CD4-positive, alpha-beta T cell treated with Interleukin-21 for 1 hour (primary cell): ENCODE measurements at regions not wholly inside any gene's neighbourhood (a gene's known extent, or its start where the extent isn't known, plus 50 kb on each side); places are given as distances from the start of the nearest gene placed in this dataset.

ENCODE experiments used
- DNase-seq: peaks from one replicate; pipeline ENCODE4 v3.0.0-alpha.2; 2020

DNA sequence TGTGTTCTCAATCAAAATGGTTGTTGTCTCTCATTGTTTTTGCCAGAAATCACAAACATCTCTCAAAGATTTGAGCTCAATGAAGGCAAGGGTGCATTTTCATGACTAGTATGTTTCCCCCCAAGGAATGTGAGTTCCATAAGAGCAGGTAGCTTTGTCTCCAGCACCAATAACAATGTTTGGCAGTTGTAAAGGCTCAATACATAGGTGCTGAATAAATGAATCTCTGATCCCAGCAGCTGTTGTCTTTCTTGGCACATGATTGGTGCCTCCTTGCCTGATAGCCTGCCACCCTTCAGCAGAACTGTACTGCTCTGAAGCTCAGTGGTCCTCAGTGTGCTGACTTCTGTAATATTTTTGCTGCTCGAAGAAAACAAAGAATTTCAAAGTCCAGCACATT lies 103.1 kb upstream of the CDH11 start:
- no peak for DNase-seq

DNA sequence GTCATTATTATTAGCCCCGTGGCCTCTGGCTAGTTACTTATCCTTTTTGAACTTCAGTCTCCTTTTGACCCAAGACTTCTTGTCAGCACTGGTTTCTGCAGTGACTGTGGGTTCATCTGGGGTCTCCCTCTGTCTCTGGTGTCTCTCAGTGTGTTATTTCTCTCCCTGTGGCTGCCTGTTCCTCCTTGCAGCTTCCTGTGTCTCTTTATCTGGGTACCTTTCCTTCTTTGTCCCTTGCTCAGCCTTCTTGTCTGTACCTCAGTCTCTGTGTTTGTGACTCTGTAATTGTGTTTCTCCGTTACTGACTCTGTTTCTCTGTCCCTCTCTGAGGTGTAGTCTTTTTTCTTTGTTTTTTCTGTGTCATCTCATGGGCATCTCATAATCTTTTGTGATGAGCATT lies 102.6 kb upstream of the CDH11 start:
- DNase-seq: no peak

DNA sequence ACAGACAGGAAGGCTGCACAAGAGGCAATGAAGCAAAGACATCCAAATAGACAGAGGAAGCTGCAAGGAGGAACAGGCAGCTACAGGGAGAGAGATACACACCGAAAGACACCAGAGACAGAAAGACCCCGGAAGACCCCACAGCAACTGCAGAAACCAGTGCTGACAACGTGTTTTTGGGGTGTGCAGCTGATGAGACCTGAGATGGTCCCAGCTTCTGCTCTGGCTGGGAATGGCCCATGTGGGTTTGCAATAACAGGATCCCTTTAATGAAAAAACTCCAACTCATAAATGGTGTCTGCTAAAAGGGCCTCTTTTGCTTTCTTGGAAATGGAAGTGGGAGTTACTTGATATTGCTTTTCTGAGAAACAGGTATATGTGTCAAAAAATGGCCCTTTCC lies 101.5 kb upstream of the CDH11 start:
- no peak for DNase-seq

DNA sequence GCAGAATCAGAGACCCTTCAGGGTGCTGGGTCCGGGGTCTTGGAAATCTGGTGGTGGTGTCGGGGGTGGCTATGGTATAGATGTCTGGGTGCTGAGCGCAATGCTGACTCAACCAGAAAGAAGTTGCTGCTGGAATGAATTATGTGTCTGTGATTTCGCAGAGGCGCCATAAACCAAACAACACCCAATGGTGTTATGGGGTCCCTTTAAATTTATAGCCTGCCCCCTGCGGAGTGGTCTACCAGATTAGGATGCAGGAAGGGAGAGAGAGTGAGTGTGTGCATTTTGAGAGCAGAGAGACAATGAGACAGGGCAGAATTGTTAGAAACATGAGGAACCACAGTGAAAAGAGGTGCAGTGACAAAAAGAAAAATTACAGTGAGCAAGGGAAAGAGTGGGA lies 100.7 kb upstream of the CDH11 start:
- no peak for DNase-seq

DNA sequence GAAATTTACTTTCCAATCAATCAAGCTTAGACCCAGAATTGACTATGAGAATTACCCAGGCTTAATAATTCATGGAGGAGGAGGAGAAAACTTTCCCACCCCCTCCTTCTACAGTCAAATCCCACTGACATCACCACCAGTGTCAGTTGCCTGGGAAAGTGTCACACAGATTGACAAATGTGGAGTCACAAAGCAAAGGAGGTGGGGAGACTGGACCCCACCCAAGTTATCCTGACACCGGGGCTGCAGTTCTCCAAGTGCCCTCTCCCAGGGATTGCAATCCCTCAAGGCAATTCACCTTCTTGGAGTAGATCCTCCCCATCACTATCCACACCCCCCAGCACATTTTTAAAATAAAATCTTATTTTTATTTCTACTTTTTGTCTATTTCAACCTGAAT lies 100.2 kb upstream of the CDH11 start:
- no peak for DNase-seq

DNA sequence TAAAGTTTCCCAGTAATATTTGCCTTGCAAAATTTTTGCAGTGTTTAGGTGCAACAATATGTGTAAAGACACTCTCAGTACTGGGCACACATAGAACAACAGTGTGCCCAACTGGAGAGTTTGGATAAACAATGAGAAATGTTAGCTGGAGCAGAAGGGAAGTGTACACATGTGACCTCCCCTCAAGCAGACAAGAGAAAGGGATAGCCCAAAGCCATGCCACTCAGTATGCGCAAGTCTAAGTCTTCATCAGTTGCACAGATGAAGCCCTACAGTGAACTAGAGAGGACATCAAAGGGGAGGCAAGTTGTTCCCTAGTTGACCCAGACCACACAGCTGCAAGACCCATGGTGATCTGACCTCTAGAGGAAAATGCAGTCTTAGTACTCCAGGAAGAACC lies 97.9 kb upstream of the CDH11 start:
- no peak for DNase-seq

DNA sequence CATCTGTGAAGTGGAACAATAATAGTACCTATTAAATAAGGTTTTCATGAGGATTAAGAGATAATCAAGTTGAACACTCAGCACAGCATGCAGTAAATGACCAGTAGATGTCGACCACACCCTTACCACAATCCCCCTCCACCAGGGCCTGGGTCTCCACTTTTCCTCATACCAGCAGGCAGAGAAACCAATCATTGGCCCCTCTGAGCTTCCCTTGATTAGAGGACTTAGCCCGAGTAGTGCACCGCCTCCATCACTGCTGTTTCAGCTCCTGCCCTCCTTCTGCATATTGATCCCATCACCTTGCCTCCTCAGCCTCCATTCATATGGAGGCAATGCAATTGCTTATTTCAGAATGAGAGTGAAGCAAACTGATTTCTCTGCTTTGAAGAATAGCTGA lies 96.5 kb upstream of the CDH11 start:
- no peak for DNase-seq

DNA sequence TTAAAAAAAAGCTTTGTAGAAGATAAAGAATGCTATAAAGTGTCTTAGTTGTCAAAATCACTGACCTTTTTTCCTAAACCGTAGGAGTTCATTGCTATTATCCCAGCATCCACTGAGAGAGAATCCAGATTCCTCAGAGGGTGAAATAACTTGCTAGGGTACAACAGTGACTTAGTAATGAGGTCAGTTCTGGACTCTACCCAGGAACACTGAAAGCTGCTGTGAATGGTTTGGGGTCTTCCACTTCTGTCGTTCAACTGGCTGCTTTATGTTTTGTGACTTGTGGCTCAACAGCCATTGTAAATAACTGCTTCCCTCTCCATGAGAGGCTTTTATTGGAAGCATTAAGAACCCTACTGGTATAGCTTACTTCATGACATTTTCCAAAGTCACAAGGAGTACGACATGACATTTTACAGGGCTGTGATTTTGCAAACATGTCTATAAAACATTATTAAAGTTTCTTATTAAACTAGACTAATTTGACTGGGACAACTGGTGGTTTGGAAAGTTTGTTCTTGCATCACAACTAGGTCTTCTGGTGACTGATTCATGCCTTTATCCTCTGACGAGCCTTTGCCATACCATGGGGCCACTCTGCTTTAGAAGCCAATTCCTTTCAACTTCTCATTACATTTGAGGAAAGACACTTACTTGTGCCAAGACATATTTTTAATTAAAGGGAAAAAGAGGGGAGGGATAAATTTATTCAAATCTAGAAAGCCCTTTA lies 92.2 kb upstream of the CDH11 start:
- no peak for DNase-seq

DNA sequence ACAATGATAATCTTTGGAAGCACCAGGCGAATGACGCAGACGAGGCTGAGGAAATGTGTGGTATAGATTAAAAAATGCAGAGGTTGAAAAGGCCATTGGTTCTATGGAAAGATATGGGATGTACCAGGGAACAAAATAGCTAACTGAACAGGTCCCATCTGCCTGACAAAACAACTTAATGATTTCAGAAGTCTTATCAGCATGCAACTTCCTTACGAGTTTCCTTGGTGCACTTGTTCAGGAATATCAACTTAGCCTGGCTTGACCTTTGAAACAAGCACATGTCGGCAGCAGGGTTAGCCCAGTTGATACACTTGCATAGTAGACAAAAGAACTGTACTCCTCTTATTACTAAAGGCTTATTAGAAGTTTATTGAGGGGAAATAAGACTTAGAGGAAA lies 90.9 kb upstream of the CDH11 start:
- no peak for DNase-seq

DNA sequence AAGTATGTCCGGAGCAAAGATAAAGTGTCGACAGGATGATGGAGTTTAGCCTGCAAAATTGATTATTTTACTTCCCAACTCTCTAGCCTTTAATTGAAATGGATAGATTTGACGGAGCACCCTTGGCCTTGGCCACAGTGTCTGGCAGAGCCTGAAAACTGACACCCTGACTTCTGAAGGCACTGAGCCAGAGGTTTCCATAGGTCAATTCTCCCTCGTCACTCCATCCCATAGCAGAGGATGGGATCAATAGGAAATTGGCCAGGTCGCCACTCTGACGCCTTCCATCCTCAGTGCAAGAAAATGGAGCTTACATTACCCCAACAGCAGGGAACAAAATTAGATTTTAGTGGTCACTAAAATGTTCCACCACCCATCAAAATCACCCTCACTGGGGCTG lies 90.4 kb upstream of the CDH11 start:
- no peak for DNase-seq

DNA sequence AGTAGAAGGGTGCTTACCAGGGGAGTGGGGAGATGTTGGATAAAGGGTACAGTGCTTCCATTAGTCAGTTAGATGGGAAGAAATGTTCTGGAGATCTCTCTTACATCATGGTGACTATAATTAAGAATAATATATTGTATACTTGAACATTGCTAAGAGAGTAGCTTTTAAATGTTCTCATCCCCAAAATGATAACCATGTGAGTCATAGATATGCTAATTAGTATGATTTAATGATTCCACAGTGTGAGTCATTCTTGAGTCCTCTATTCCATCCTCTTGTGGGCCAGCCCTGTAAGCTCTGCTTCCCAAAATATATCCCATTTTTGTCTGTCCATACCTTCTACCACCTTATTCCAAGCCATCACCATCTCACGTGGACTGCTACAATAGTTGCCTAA lies 80.6 kb upstream of the CDH11 start:
- no peak for DNase-seq

DNA sequence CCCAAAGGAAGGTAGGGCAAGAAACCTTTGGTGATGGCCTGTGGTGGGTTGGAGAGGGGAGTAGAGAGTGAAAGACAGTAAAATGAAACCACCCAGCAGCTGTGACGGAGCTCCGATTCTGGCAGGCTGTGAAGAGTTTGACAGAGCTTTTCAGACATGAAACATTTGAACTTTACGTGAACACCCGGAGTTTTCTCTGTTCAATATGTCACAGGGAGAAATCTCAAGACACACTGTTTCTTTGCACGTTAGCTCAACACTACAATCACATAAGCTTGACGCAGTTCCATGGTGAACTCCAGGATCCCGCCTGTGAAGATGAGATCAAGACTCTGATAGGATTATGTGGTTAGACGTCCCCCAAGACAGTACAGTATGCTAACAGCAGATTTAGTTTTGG lies 79.6 kb upstream of the CDH11 start:
- no peak for DNase-seq

DNA sequence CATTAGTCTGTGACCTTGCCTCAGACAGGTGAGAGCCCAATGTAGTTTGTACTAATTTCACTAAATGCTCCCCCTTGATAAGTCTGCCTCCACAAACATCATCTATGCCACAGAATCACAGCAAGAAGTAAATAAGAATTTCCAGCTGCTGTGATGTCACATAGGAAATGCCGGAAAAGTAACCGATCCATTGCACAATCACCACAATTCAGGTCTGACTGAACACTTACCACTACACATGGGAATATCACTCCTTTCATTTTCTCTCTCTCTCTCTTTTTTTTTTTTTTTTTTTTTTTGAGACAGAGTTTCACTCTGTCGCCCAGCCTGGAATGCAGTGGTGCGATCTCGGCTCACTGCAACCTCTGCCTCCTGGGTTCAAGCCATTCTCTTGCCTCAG lies 79.0 kb upstream of the CDH11 start:
- no peak for DNase-seq

DNA sequence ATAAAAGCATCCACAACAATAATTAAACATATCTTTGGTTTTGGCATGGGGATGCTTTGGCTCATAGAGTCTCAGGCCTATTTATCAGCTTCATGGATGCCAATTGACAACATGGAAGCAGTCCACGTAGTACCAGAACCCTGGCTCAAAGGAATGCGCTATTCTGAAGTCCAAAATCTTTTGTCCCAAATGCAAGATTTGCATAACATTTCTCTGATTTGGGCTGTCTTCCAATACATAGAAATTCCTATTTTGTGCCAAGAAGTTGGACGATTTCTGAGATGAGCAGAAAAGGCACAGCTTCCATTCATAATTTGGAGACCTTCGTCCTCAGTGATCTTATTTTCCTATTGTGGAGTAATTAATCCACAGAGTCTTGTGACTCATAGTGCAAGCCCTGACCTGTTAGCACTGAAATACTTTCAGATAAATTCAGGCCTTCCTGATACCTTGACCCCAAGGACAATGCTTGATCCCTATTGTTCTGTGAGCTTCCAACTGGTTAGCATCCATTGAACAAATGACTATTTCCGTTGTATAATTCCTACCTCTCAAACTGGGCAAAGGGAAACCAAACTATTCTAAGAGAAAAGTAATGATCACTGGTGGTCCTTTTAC lies 78.4 kb upstream of the CDH11 start:
- no peak for DNase-seq

DNA sequence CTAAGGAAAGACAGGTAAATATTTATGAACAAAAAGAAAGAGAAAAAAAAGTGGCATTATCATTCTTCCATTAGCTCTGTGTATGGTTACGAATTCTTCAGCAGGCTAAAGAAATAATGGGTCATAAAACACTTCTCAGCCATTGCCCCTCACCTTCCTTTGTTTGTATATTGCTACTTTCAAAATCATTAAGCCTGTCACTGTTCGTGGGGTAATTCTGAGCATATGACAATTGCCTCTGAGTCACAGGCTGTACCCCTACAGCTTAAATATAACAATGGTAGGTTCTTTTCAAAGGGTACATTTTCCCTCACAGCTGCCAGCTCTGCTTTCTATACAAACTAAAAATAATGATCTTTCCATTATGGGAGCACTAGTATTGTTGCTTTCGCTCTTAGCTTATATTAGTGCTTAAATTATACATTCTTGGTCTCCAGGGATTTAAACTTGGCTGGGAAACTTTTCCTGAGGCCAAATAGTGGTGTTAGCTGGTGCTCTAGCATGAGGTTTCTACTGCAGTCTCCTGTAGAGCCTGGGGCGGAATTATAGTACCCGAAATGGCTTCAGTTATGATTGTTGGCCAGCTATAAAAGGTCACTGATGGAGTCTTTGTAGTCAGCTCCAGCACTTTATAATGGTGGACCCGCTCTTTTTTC lies 74.7 kb upstream of the CDH11 start:
- DNase-seq: no peak

DNA sequence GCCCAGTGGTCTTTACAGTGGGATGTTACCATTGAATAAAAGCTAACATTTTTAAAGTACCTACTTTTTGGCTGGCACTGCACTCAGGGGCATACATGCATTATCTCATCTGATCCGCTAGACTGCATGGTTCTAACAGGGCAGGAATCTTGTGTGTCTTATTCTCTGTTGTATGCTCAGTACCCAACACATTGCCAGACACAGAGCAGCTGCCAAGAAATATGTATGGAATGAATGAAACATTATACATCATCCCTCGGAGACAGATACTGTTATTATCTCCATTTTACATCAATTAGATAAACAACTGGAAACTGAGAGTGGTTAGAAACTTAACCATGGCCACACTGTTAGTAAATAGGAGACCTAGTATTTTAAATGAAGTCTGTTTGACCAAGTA lies 74.1 kb upstream of the CDH11 start:
- DNase-seq: no peak

DNA sequence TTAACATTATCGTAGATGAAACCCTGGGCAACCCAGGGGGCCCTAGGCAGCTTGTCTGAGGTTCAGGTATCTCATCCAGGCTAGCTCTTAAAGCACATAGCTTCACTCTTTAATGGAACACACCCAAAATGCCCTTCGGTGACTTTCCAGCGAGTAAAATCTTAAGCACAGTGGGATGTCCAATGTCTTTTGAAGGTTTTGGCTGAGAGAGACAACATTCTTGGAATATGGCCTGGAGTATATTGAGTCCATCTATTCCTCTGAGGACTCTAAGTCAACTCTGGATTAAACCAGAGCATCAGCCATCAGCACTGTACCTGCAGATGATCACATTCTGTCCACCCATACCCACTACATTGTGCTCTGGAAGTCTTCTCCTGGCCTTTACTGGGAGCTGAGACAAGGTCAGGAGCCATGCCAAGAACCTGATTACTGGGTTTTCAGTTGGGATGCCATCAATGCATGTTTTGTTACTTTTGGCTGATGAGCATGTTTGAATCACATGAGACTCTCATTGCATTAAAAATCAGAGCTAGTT lies 63.4 kb upstream of the CDH11 start:
- no peak for DNase-seq

DNA sequence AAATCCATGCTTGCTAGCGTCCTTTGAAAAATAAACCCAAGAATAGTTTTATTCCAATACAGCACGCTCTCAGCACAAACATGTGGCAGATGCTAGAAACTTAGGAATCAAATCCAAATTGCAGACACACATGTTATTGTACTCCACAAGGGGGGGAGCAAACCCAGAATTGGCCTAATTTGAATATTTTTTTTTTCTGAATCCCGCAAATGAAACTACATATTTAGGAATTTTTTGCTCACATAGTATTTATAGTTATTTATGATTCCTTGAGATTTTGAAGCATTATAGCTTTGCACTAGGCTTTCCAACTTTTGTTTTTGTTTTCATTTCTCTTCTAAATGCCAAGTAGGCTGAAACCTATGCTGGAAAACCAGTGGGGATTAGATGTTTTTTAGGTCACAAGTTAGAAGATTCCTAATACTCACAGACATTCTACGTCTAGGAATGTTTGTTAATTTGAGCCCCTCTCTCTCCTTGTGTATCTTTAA lies 59.3 kb upstream of the CDH11 start:
- no peak for DNase-seq

DNA sequence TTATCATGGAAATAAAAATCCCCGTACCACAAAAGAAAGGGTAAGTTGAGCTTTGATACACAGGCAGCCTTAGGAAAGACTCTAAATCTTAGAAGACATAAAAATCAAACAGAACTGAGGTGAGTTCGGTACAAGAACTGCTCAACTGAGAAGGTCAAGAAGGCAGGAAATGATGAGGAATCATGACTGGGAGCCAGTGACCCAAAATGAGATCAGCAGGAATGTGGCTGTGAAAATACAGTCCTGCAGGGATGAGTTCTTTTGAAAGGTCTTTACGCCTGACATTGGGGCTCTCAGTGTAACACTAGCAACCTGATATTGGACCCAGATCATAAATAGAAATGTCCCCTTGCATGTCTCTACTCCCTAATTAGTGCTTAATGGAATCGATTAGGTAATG lies 56.3 kb upstream of the CDH11 start:
- DNase-seq: no peak

DNA sequence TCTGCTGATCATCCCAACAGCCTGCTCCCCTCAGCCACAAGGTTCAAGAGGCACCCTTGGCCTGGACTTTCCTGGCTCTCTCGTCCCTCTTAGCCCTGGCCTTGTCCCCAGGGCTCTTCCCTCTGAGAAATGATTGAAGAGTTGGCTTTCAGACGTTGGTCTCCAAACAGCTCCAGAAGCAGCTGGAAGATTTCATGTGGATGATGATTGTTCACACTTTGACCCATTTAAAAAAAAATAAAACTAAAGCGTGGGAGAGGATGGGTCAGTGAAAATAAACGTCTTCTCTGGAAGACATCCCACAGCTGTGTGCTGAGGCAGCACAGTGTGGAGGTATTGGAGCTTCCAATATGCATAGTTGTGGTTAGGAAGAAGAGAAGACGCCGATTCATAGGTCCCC lies 54.7 kb upstream of the CDH11 start:
- no peak for DNase-seq

DNA sequence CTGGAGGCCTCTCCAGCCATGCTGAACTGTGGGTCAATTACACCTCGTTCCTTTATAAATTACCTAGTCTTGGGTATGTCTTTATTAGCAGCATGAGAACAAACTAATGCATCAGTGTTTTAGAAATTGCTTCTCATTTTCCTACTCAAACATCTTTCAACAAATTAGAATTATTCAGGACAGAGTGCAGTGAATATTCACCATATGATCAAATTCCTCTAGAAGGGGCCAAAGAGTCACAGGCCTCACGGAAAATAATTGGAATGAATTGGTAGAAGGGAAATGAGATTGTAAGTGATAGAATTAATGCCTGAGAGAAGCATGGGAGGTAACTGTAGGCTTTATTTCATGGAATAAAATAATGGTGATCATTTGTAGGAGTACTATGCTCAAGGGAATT lies 50.5 kb upstream of the CDH11 start:
- no peak for DNase-seq
